Breast epithelium (tissue), 4 donors: ENCODE measurements at regions not wholly inside any gene's neighbourhood (a gene's known extent, or its start where the extent isn't known, plus 50 kb on each side); places are given as distances from the start of the nearest gene placed in this dataset.

ENCODE experiments used
- DNase-seq, 2 donors: peaks; one replicate each; pipeline ENCODE4 v3.0.0-alpha.2; 2019; ENCODE audit warnings: low spot score in 2 of 2
- H3K27ac ChIP-seq, 2 donors: fragments of 200-600 bp; sonication (generic) in 1 of 2; one replicate each; pipeline ENCODE4 v1.5.1; 2016 to 2019; ENCODE audit warnings: mild to moderate bottlenecking in 1 of 2
- H3K27me3 ChIP-seq, 2 donors: fragments of 200-600 bp; sonication (generic) in 1 of 2; one replicate each; pipeline versions ENCODE4 v1.5.1 to v1.6.0; 2017 to 2019; ENCODE audit warnings: control low read depth in 1 of 2, mild to moderate bottlenecking in 1 of 2
- H3K36me3 ChIP-seq: fragments of 200-600 bp; one replicate; pipeline ENCODE4 v1.5.1; 2019
- H3K4me1 ChIP-seq, 2 donors: fragments of 200-600 bp; sonication (generic); one replicate each; pipeline ENCODE4 v1.5.1; 2016 to 2019; ENCODE audit warnings: control low read depth in 1 of 2
- H3K4me3 ChIP-seq, 3 donors: fragments of 200-600 bp; sonication (generic); 1 replicate in 2 of 3; 2 replicates in 1 of 3; pipeline ENCODE4 v1.5.1; 2016 to 2019; ENCODE audit warnings: mild to moderate bottlenecking in 3 of 3, moderate library complexity in 2 of 3
- H3K9me3 ChIP-seq, 2 donors: fragments of 200-600 bp; sonication (generic) in 1 of 2; one replicate each; pipeline ENCODE4 v1.5.1; 2016 to 2019; ENCODE audit warnings: control low read depth in 1 of 2
- CTCF ChIP-seq, 3 donors: fragments of 450-650 bp; IDR thresholded peaks; one replicate each; pipeline ENCODE4 v1.5.1; 2016 to 2017; ENCODE audit warnings: antibody characterized with exemption in 3 of 3, mild to moderate bottlenecking in 3 of 3, moderate library complexity in 3 of 3
- POLR2A ChIP-seq: fragments of 450-650 bp; IDR thresholded peaks from one replicate; pipeline ENCODE4 v1.6.1; 2016; ENCODE audit warnings: antibody characterized with exemption, mild to moderate bottlenecking, moderate library complexity
- POLR2AphosphoS5 ChIP-seq, 3 donors: sonication (generic); formaldehyde crosslinking; IDR thresholded peaks; one replicate each; pipeline ENCODE4 v1.6.1; 2017; ENCODE audit warnings: antibody characterized with exemption in 3 of 3
- intact Hi-C: fragments of 100-400 bp; cut with DNase I; formaldehyde crosslinking; loops from one replicate; pipeline ENCODE4 v1.15.1; 2023; ENCODE audit warnings: low total_unique reads

GRCh38 chr7:125504848-125505247 is 575.2 kb upstream of the POT1 start:
- H3K36me3 ChIP-seq, result no peaks in the 10 kb centered on the region
- intact Hi-C loops, result loop anchor here (5.0 kb wide), 1 partner anchor 588 kb away; no protein-coding TSS in a partner anchor
- TF ChIP-seq CTCF (IDR thresholded peaks at IDR 0.05) (no peak), POLR2A (no peak), POLR2AphosphoS5 (IDR thresholded peaks at IDR 0.05) (no peak)

DNA sequence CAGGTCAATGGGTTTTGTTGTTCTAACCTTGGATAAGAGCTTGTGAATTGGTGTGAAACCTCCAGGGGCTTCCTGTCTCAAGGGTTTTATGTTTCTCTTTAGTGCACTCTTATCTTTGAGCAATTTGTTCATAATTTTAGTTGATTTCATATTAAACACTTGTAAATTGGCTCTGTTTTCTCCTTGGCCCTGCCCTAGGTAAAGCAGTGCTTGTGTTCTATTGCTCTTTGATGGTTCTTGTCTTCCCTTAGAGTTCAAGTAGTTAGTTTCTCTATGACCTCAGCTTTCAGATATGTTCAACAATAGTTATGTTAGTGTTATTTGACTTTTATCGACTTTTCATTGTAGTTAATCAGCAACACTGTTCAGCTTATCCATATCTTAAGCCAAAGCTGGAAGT is 566.4 kb upstream of the POT1 start:
- Histone ChIP-seq H3K27ac (no peak overlapping the region), H3K9me3 (no peaks in the 10 kb centered on the region), H3K4me1 (no peaks in the 10 kb centered on the region), H3K36me3 (no peaks in the 10 kb centered on the region), H3K27me3 (no peaks in the 10 kb centered on the region), H3K4me3 (no peak overlapping the region)
- TF ChIP-seq POLR2AphosphoS5 (IDR thresholded peaks at IDR 0.05), result no peak
- TF ChIP-seq POLR2A, result no peak
- TF ChIP-seq CTCF (IDR thresholded peaks at IDR 0.05), result no peak
- DNase-seq, result no peak
- intact Hi-C loops, result no loop called here

More at GRCh38 chr7:125504848-125505247, 575.2 kb upstream of the POT1 start:
- no peaks in the 10 kb centered on the region for H3K9me3 ChIP-seq
- H3K27ac ChIP-seq, result no peak overlapping the region
- H3K27me3 ChIP-seq, result no peaks in the 10 kb centered on the region
- H3K4me1 ChIP-seq, result no peaks in the 10 kb centered on the region
- H3K4me3 ChIP-seq, result no peak overlapping the region
- no peak for DNase-seq

DNA sequence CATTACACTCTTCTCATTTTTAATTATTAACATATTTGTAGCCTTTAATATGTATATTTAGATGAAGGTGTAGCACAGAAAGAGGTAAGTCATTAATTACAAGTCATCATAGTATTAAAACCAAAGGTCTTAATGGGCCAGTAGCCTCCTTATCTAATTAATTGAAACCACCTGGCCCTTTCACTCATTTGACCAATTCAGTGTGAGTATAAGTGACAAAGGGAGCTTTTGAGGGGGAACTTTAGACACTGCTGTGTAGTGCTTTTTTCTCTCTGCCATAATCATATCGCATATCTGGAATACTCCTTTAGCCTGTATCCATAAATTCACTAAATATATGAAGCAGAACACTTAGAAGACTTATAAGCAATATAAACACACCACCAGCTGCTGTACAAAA is 562.9 kb upstream of the POT1 start:
- intact Hi-C loops, result no loop called here
- TF ChIP-seq CTCF (IDR thresholded peaks at IDR 0.05) (no peak), POLR2A (no peak), POLR2AphosphoS5 (IDR thresholded peaks at IDR 0.05) (no peak)
- no peaks in the 10 kb centered on the region for H3K4me1 ChIP-seq
- H3K27ac ChIP-seq, result no peak overlapping the region
- H3K27me3 ChIP-seq, result no peaks in the 10 kb centered on the region
- no peak overlapping the region for H3K4me3 ChIP-seq
- no peaks in the 10 kb centered on the region for H3K36me3 ChIP-seq
- no peak for DNase-seq
- no peaks in the 10 kb centered on the region for H3K9me3 ChIP-seq

DNA sequence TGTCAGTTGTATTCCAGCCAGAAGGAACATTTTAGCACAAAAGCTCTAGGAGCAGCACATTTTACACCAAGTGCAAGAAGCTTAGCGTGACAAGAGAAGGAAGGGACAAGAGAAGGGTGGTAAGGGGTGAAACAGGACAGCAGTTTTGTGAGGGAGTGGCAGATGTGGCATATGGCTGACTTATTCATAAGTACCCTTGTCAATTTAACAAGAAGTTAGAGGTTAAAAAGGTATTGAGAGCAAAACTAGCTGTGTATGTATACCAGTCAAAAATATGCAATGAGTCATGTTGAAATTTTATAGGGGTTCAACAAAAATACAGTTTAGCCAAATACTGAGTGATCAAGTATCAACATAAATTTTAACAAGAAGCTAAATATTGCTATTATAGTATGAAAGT is 561.5 kb upstream of the POT1 start:
- Histone ChIP-seq H3K9me3 (no peaks in the 10 kb centered on the region), H3K36me3 (no peaks in the 10 kb centered on the region), H3K27me3 (no peaks in the 10 kb centered on the region), H3K4me1 (no peaks in the 10 kb centered on the region), H3K27ac (no peak overlapping the region), H3K4me3 (no peak overlapping the region)
- DNase-seq, result no peak
- intact Hi-C loops, result no loop called here
- no peak for TF ChIP-seq CTCF (IDR thresholded peaks at IDR 0.05)
- no peak for TF ChIP-seq POLR2A
- no peak for TF ChIP-seq POLR2AphosphoS5 (IDR thresholded peaks at IDR 0.05)

DNA sequence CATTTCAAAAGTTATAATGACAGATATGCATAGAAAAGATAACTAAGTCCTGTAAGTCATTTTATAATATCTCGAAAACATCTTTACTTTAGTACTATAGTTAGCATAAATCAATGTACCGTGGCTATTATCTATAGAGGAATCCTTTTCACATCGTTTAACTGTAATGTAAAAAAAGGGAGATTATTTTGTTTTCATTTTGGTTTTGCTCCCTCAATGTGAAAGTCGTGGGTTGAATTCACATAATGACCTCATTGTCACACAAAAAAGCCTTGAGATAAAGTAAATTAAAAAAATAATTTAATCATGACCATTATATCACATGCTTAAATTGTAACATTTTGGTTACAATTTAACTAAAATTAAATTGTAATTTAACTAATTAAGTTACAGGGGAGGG is 560.5 kb upstream of the POT1 start:
- Histone ChIP-seq H3K4me1 (no peaks in the 10 kb centered on the region), H3K36me3 (no peaks in the 10 kb centered on the region), H3K27me3 (no peaks in the 10 kb centered on the region), H3K9me3 (no peaks in the 10 kb centered on the region), H3K27ac (no peak overlapping the region), H3K4me3 (no peak overlapping the region)
- intact Hi-C loops, result no loop called here
- TF ChIP-seq POLR2AphosphoS5 (IDR thresholded peaks at IDR 0.05) (no peak), POLR2A (no peak), CTCF (IDR thresholded peaks at IDR 0.05) (no peak)
- no peak for DNase-seq
